Transverse colon (tissue), 4 donors: ENCODE measurements at regions not wholly inside any gene's neighbourhood (a gene's known extent, or its start where the extent isn't known, plus 50 kb on each side); places are given as distances from the start of the nearest gene placed in this dataset.
A peak's percentile ranks its signal among the peaks of the same experiment; 100 is the strongest.

Source experiments
- DNase-seq: peaks from one replicate; pipeline ENCODE4 v3.0.0-alpha.2; 2019
- H3K27ac ChIP-seq, 4 donors: fragments of 200-600 bp; sonication (generic); 2 replicates each; pipeline ENCODE4 v1.5.1; 2016 to 2018; ENCODE audit warnings: inconsistent platforms in 4 of 4
- H3K27me3 ChIP-seq: fragments of 200-600 bp; sonication (generic); 2 replicates; pipeline ENCODE4 v1.5.1; 2017; ENCODE audit warnings: inconsistent platforms
- H3K36me3 ChIP-seq, 4 donors: fragments of 200-600 bp; sonication (generic); 2 replicates each; pipeline ENCODE4 v1.5.1; 2017 to 2019; ENCODE audit warnings: inconsistent platforms in 4 of 4
- H3K4me1 ChIP-seq, 4 donors: fragments of 200-600 bp; sonication (generic); 2 replicates each; pipeline ENCODE4 v1.5.1; 2017 to 2020; ENCODE audit warnings: inconsistent platforms in 4 of 4
- H3K4me3 ChIP-seq, 4 donors: fragments of 200-600 bp; sonication (generic); 1 replicate in 1 of 4; 2 replicates in 3 of 4; pipeline versions ENCODE4 v1.5.1 to v1.6.1; 2017 to 2019; ENCODE audit warnings: inconsistent platforms in 4 of 4
- H3K9me3 ChIP-seq, 2 donors: fragments of 200-600 bp; sonication (generic); 2 replicates each; pipeline ENCODE4 v1.5.1; 2017 to 2019; ENCODE audit warnings: inconsistent platforms in 2 of 2
- CTCF ChIP-seq, 5 experiments: fragments of 200-600 bp in 3 of 5; fragments of 450-650 bp in 2 of 5; sonication (generic) in 3 of 5; IDR thresholded peaks; 1 replicate in 2 of 5; 2 replicates in 3 of 5; pipeline ENCODE4 v1.5.1; 2016 to 2017; ENCODE audit warnings: antibody characterized with exemption in 5 of 5, inconsistent platforms in 3 of 5, mild to moderate bottlenecking in 2 of 5, moderate library complexity in 1 of 5
- EP300 ChIP-seq: sonication (generic); formaldehyde crosslinking; IDR thresholded peaks from one replicate; pipeline ENCODE4 v1.6.1; 2017; ENCODE audit warnings: antibody characterized with exemption, low read depth
- POLR2A ChIP-seq: fragments of 450-650 bp; IDR thresholded peaks from one replicate; pipeline ENCODE4 v1.6.1; 2016; ENCODE audit warnings: antibody characterized with exemption, mild to moderate bottlenecking, moderate library complexity
- POLR2AphosphoS5 ChIP-seq, 3 donors: sonication (generic); formaldehyde crosslinking; IDR thresholded peaks; one replicate each; pipeline ENCODE4 v1.6.1; 2016; ENCODE audit warnings: antibody characterized with exemption in 3 of 3
- WGBS, 2 donors: methylation state at CpG; one replicate each; pipeline ENCODE4 v1.1.5; 2018; ENCODE audit warnings: low coverage in 1 of 2; 5-methylcytosine and 5-hydroxymethylcytosine counted together
- in situ Hi-C, 4 donors: fragments of 200-750 bp; cut with MboI; loops; one replicate each; pipeline versions ENCODE4 v1.15.0 to v1.15.1; 2017; ENCODE audit warnings: low sequenced_read_pairs in 3 of 4, low pct_ligation_motif_present in 1 of 4, low pct_unique_long_range_greater_than_20kb in 1 of 4
- intact Hi-C: fragments of 100-400 bp; cut with DNase I; formaldehyde crosslinking; loops from one replicate; pipeline ENCODE4 v1.15.1; 2023; ENCODE audit warnings: low total_unique reads

- in situ Hi-C loops: no loop called here
Observed at GRCh38 chr2:208573569-208573968, 167.0 kb downstream of the PTH2R start.

DNA sequence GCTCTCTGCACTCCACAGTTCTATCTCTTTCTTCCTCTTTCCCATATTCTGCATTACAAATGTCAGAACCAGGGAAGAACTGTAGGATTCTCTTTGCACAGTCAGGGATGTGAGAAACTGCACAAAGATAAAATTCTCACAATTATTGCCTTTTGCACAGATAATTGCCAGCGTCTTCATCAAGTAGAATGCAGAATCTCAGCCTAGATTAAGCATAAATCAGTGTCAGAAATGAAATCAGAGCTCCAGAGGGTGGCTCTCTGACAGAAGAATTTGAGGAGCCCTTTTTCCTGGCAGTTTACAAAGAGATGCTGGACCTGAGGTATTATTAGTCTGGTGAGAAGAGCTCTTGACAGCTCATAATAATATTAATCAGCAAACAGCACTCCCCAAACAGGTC, 173.1 kb downstream of the PTH2R start:
- in situ Hi-C loops: no loop called here

More at GRCh38 chr2:208573569-208573968, 167.0 kb downstream of the PTH2R start:
- no peaks in the 10 kb centered on the region for H3K27me3 ChIP-seq
- peak overlapping the region in 1 of 4 donors; percentile 17 for H3K27ac ChIP-seq
- H3K36me3 ChIP-seq: no peaks in the 10 kb centered on the region
- intact Hi-C loops: no loop called here
- peak; percentile 12 for DNase-seq
- TF ChIP-seq POLR2AphosphoS5 (IDR thresholded peaks at IDR 0.05): no peak
- no peaks in the 10 kb centered on the region for H3K9me3 ChIP-seq
- peaks cover 0 to 17% (median 3%) of the 10 kb centered on the region in 4 donors for H3K4me1 ChIP-seq
- H3K4me3 ChIP-seq: no peak overlapping the region
- WGBS, 2 donors: 39 to 50% methylated on average over 1 of the region's 1 CpG

DNA sequence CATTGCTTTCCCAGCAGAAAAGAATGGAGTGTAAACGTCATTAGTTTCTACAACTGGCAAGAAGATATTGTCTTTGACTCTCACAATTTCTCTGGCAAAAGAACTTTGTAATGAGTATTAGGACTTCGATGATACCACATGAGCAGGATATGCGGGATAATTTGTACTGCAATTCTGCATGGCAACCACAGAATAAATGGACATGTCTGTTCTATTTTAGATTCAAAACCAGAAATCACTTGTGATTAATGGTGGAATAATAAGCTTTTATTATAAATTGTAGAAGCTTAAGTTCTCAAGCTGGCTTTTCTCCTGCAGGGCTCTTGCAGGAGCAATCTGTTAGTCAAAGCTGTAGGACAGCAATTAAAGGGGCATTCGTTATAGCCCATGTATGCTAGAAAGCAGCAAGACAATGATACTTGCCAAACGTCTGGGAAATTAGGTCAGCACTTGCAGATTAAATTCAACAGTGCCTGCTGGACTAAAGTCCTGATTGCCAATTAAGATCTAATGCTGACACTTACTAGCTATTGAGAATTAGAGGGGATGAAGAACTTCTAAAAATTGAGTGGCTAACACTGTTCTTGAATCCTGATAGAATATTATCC, 177.9 kb downstream of the PTH2R start:
- intact Hi-C loops (no loop called here), in situ Hi-C loops (no loop called here)
- Histone ChIP-seq H3K36me3 (no peaks in the 10 kb centered on the region), H3K4me3 (no peak overlapping the region), H3K27me3 (no peaks in the 10 kb centered on the region), H3K4me1 (no peaks in the 10 kb centered on the region), H3K27ac (no peak overlapping the region), H3K9me3 (no peaks in the 10 kb centered on the region)
- 42 to 45% methylated on average over 5 of the region's 5 CpGs for WGBS, 2 donors
- no peak for DNase-seq
- TF ChIP-seq POLR2A (no peak), EP300 (no peak), CTCF (IDR thresholded peaks at IDR 0.05) (no peak), POLR2AphosphoS5 (IDR thresholded peaks at IDR 0.05) (no peak)

More for the DNA sequence above, 173.1 kb downstream of the PTH2R start:
- 61% methylated on average over 1 of the region's 1 CpG; no CpG with 5 or more reads in 1 of the 2 donors for WGBS, 2 donors
- no peaks in the 10 kb centered on the region for H3K4me1 ChIP-seq
- no peaks in the 10 kb centered on the region for H3K36me3 ChIP-seq
- H3K27ac ChIP-seq: no peak overlapping the region
- TF ChIP-seq EP300 (no peak), CTCF (IDR thresholded peaks at IDR 0.05) (no peak)
- no peaks in the 10 kb centered on the region for H3K9me3 ChIP-seq
- H3K27me3 ChIP-seq: no peaks in the 10 kb centered on the region
- no peak for DNase-seq
- no peak overlapping the region for H3K4me3 ChIP-seq
- intact Hi-C loops: no loop called here

DNA sequence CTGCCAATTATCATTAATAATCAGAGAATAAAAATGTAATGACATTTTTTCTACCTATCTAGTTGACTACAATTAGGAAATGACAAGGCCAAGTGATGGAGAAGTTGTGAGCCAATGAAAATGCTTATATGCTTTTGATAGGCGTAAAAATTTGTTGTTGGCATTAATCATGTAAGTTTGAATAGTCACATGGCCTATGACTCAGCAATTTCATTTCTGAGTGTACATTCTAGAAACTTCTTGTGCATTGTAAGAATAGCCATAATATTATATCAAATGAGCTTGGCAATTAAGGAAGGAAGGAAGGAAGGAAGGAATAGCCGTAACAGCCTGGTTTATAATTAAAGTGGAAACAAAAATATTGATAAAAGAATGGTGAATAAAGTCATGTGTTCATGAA, 179.9 kb downstream of the PTH2R start:
- no peaks in the 10 kb centered on the region for H3K4me1 ChIP-seq
- 63 to 79% methylated on average over 2 of the region's 2 CpGs for WGBS, 2 donors
- in situ Hi-C loops: no loop called here
- H3K4me3 ChIP-seq: no peak overlapping the region
- no peaks in the 10 kb centered on the region for H3K9me3 ChIP-seq
- no peaks in the 10 kb centered on the region for H3K27me3 ChIP-seq
- TF ChIP-seq POLR2AphosphoS5 (IDR thresholded peaks at IDR 0.05) (no peak), POLR2A (no peak), EP300 (no peak), CTCF (IDR thresholded peaks at IDR 0.05) (no peak)
- no peaks in the 10 kb centered on the region for H3K36me3 ChIP-seq
- no peak overlapping the region for H3K27ac ChIP-seq
- DNase-seq: no peak
- intact Hi-C loops: no loop called here
